GM12878 (cell line): ENCODE measurements at regions not wholly inside any gene's neighbourhood (a gene's known extent, or its start where the extent isn't known, plus 50 kb on each side); places are given as distances from the start of the nearest gene placed in this dataset.

Experiments used
- ATF3 ChIP-seq: IDR thresholded peaks from 2 replicates; pipeline ENCODE4 v1.6.1; 2011; ENCODE audit warnings: low read depth, mild to moderate bottlenecking, low read length, moderate library complexity, borderline replicate concordance; ENCODE audit errors: extremely low read depth
- CTCF ChIP-seq, 3 experiments: IDR thresholded peaks in 2 of 3; conservative IDR thresholded peaks in 1 of 3; 2 replicates each; pipeline ENCODE4 v1.5.1; 2011; ENCODE audit warnings: low read depth in 3 of 3, low read length in 3 of 3, mild to moderate bottlenecking in 3 of 3, control low read depth in 2 of 3, moderate library complexity in 2 of 3, inconsistent platforms in 1 of 3, mixed read lengths in 1 of 3; ENCODE audit not compliant: control insufficient read depth in 2 of 3, insufficient read depth in 1 of 3; ENCODE audit errors: extremely low read depth in 1 of 3
- TAF1 ChIP-seq: IDR thresholded peaks from 2 replicates; pipeline ENCODE4 v1.6.1; 2011; ENCODE audit warnings: mild to moderate bottlenecking, low read depth, low read length, borderline replicate concordance

GRCh38 chr1:90335558-90335957 lies 340.6 kb downstream of the ZNF326 start:
- TF ChIP-seq CTCF (IDR thresholded peaks at IDR 0.05 in 2 of 3, conservative IDR thresholded peaks at IDR 0.05 in 1 of 3; ENCODE audit: control insufficient read depth in 2 of 3, extremely low read depth in 1 of 3, insufficient read depth in 1 of 3, low read depth in 3 of 3, low read length in 3 of 3) (no peak), ATF3 (no peak), TAF1 (no peak)
